ENCODE measurements at regions not wholly inside any gene's neighbourhood (a gene's known extent, or its start where the extent isn't known, plus 50 kb on each side); places are given as distances from the start of the nearest gene placed in this dataset.

- Histone ChIP-seq H3K27me3 (ENCODE audit: control insufficient read depth, insufficient read depth, low read length) (no peaks in the 10 kb centered on the region), H3K9me3 (ENCODE audit: control insufficient read depth in 2 of 2, low read length in 2 of 2) (no peaks in the 10 kb centered on the region), H3K27ac (ENCODE audit: insufficient read depth, low read length, poor library complexity, severe bottlenecking) (no peak overlapping the region), H3K4me1 (ENCODE audit: control insufficient read depth, insufficient read depth, low read length, poor library complexity, severe bottlenecking) (no peaks in the 10 kb centered on the region), H3K4me3 (ENCODE audit: low read depth, low read length) (no peak overlapping the region), H3K36me3 (ENCODE audit: control insufficient read depth, insufficient read depth, low read length) (no peaks in the 10 kb centered on the region)
- DNase-seq (no peak), ATAC-seq (ENCODE audit: low read depth in 2 of 2) (no peak)
- Mint-ChIP-seq H3K9me3 (peaks cover 0 to 6% (median 0%) of the 10 kb centered on the region in 7 donors), H3K4me3 (no peak overlapping the region), H3K4me1 (no peaks in the 10 kb centered on the region), H3K27ac (no peak overlapping the region), H3K27me3 (peaks cover 11% of the 10 kb centered on the region), H3K36me3 (no peaks in the 10 kb centered on the region)
These were observed 54.0 kb upstream of the ADRA1D start for GRCh38 chr20:4303136-4303535.

GRCh38 chr20:4300921-4301320 is 51.8 kb upstream of the ADRA1D start:
- DNase-seq (no peak), ATAC-seq (ENCODE audit: low read depth in 2 of 2) (no peak)
- Histone ChIP-seq H3K27ac (ENCODE audit: insufficient read depth, low read length, poor library complexity, severe bottlenecking) (no peak overlapping the region), H3K4me1 (ENCODE audit: control insufficient read depth, insufficient read depth, low read length, poor library complexity, severe bottlenecking) (no peaks in the 10 kb centered on the region), H3K36me3 (ENCODE audit: control insufficient read depth, insufficient read depth, low read length) (no peaks in the 10 kb centered on the region), H3K27me3 (ENCODE audit: control insufficient read depth, insufficient read depth, low read length) (no peaks in the 10 kb centered on the region), H3K4me3 (ENCODE audit: low read depth, low read length) (no peak overlapping the region), H3K9me3 (ENCODE audit: control insufficient read depth in 2 of 2, low read length in 2 of 2) (no peaks in the 10 kb centered on the region)
- H3K4me3 Mint-ChIP-seq, result no peak overlapping the region
- no peaks in the 10 kb centered on the region for H3K36me3 Mint-ChIP-seq
- H3K4me1 Mint-ChIP-seq, result no peaks in the 10 kb centered on the region
- H3K9me3 Mint-ChIP-seq, result peaks cover 0 to 6% (median 0%) of the 10 kb centered on the region in 7 donors
- H3K27ac Mint-ChIP-seq, result no peak overlapping the region
- H3K27me3 Mint-ChIP-seq, result peaks cover 13% of the 10 kb centered on the region

GRCh38 chr20:4300401-4300800 is 51.3 kb upstream of the ADRA1D start:
- Histone ChIP-seq H3K9me3 (ENCODE audit: control insufficient read depth in 2 of 2, low read length in 2 of 2) (no peaks in the 10 kb centered on the region), H3K36me3 (ENCODE audit: control insufficient read depth, insufficient read depth, low read length) (no peaks in the 10 kb centered on the region), H3K27ac (ENCODE audit: insufficient read depth, low read length, poor library complexity, severe bottlenecking) (no peak overlapping the region), H3K4me1 (ENCODE audit: control insufficient read depth, insufficient read depth, low read length, poor library complexity, severe bottlenecking) (no peaks in the 10 kb centered on the region), H3K27me3 (ENCODE audit: control insufficient read depth, insufficient read depth, low read length) (no peaks in the 10 kb centered on the region), H3K4me3 (ENCODE audit: low read depth, low read length) (no peak overlapping the region)
- ATAC-seq (ENCODE audit: low read depth in 2 of 2), result no peak
- Mint-ChIP-seq H3K36me3 (no peaks in the 10 kb centered on the region), H3K27me3 (peaks cover 17% of the 10 kb centered on the region), H3K9me3 (peaks cover 0 to 6% (median 0%) of the 10 kb centered on the region in 7 donors), H3K4me1 (no peaks in the 10 kb centered on the region), H3K4me3 (no peak overlapping the region), H3K27ac (no peak overlapping the region)
- no peak for DNase-seq

GRCh38 chr20:4299773-4300172 is 50.7 kb upstream of the ADRA1D start:
- Mint-ChIP-seq H3K27me3 (peaks cover 20% of the 10 kb centered on the region), H3K27ac (no peak overlapping the region), H3K9me3 (peaks cover 0 to 6% (median 0%) of the 10 kb centered on the region in 7 donors), H3K4me1 (no peaks in the 10 kb centered on the region), H3K36me3 (no peaks in the 10 kb centered on the region), H3K4me3 (no peak overlapping the region)
- Histone ChIP-seq H3K27ac (ENCODE audit: insufficient read depth, low read length, poor library complexity, severe bottlenecking) (no peak overlapping the region), H3K27me3 (ENCODE audit: control insufficient read depth, insufficient read depth, low read length) (no peaks in the 10 kb centered on the region), H3K4me1 (ENCODE audit: control insufficient read depth, insufficient read depth, low read length, poor library complexity, severe bottlenecking) (no peaks in the 10 kb centered on the region), H3K4me3 (ENCODE audit: low read depth, low read length) (no peak overlapping the region), H3K9me3 (ENCODE audit: control insufficient read depth in 2 of 2, low read length in 2 of 2) (no peaks in the 10 kb centered on the region), H3K36me3 (ENCODE audit: control insufficient read depth, insufficient read depth, low read length) (no peaks in the 10 kb centered on the region)
- ATAC-seq (ENCODE audit: low read depth in 2 of 2), result no peak
- no peak for DNase-seq

DNA sequence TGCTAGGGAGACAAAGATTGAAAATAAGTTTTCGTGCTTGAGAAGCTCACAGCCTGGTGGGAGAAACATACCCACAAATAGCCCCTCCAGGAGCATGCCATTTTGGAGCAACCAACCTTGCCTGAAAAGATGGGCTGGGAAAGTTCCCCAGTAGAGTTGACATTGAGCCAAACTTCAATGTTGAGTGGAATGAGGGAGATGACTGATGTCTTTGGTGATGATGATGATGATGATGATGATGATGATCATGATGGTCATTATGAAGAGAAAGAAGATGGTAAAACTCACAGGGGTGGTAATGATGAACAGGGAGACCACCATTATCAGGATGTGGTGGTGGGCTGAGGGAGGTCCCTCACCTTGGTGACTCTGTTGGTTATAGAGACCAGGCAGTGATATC is 50.1 kb upstream of the ADRA1D start:
- DNase-seq (no peak), ATAC-seq (ENCODE audit: low read depth in 2 of 2) (no peak)
- Histone ChIP-seq H3K36me3 (ENCODE audit: control insufficient read depth, insufficient read depth, low read length) (no peaks in the 10 kb centered on the region), H3K27ac (ENCODE audit: insufficient read depth, low read length, poor library complexity, severe bottlenecking) (no peak overlapping the region), H3K4me3 (ENCODE audit: low read depth, low read length) (no peak overlapping the region), H3K27me3 (ENCODE audit: control insufficient read depth, insufficient read depth, low read length) (no peaks in the 10 kb centered on the region), H3K9me3 (ENCODE audit: control insufficient read depth in 2 of 2, low read length in 2 of 2) (no peaks in the 10 kb centered on the region), H3K4me1 (ENCODE audit: control insufficient read depth, insufficient read depth, low read length, poor library complexity, severe bottlenecking) (no peaks in the 10 kb centered on the region)
- Mint-ChIP-seq H3K4me1 (no peaks in the 10 kb centered on the region), H3K36me3 (no peaks in the 10 kb centered on the region), H3K27me3 (peaks cover 22% of the 10 kb centered on the region), H3K27ac (no peak overlapping the region), H3K4me3 (no peak overlapping the region), H3K9me3 (peaks cover 0 to 6% (median 0%) of the 10 kb centered on the region in 7 donors)
